HG02588 (cell line): ENCODE measurements at regions not wholly inside any gene's neighbourhood (a gene's known extent, or its start where the extent isn't known, plus 50 kb on each side); places are given as distances from the start of the nearest gene placed in this dataset.

Experiments used
- ATAC-seq: cut with Tn5 transposase; IDR thresholded peaks from one replicate; pipeline ENCODE4 v1.9.1; 2021; ENCODE audit warnings: mild to moderate bottlenecking, moderate library complexity; ENCODE audit not compliant: unreplicated experiment

- no peak for ATAC-seq
These were observed 245.6 kb upstream of the PEX5L start for GRCh38 chr3:180282386-180282785.

DNA sequence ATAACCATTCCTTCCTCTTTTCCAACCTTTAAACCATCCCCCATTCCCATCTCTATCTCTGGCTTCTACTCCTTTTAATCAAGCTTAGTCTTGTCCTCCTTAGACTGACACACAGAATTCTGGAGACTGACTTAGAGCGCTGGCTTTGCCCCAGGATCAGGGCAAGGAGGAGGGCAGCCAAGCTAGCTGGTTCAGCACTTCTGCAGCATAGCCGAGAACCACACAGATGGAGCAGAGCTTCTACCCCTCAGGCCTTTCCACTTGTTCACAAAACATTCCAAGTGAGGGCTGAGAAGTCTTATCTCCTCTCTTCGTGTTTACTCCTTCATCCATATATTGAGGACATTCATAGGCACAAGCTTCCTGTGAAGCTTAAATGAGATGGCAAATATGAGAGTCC, 246.5 kb upstream of the PEX5L start:
- no peak for ATAC-seq

GRCh38 chr3:180284331-180285110, 247.8 kb upstream of the PEX5L start:
- no peak for ATAC-seq

DNA sequence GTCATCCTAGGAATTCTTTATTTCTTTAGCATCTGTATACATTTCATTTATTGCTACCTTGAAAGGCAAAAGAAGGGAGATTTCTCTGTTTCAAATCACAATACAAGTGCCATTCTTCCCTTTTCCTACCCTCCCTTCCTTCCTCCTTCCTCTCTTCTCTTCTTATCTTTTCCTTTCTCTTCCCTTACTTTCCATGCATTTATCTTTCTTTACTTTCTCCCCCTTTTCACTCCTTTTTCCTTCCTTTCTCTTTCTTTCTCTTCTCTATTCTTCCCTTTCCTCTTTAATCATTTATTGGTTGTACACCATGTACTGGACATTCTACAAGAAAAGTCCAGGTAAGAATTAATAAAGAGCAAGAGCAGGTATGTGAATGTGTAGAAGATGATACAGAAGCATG, 251.0 kb upstream of the PEX5L start:
- no peak for ATAC-seq

- ATAC-seq, result no peak
These were observed 252.1 kb upstream of the PEX5L start for GRCh38 chr3:180288816-180289215.

- no peak for ATAC-seq
These were observed 253.6 kb upstream of the PEX5L start for GRCh38 chr3:180290300-180290699.

- no peak for ATAC-seq
These were observed 257.7 kb upstream of the PEX5L start for GRCh38 chr3:180294282-180295027.

- no peak for ATAC-seq
These were observed 259.1 kb upstream of the PEX5L start for GRCh38 chr3:180295811-180296210.

GRCh38 chr3:180296971-180297370, 260.2 kb upstream of the PEX5L start:
- no peak for ATAC-seq

- no peak for ATAC-seq
These were observed 269.4 kb upstream of the PEX5L start for GRCh38 chr3:180306155-180306554.

DNA sequence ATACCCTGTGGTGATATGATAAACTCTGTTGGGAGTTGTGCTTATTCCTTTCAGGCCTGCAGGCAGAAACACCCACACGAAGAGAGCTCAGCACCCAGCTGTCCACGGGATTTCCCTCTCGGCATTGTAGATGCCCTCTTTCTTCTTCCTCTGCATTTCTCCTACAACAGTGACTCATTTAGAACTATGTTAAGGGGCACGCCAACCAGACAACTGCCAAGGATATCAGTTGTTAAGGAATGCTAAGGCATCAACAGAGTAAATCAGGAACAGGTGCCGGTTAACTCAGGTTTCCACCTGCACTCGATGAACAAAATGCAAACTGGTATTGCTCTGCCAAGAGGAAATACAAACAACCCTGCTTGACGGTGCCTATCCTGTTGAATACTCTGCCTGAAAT, 270.0 kb upstream of the PEX5L start:
- ATAC-seq, result no peak

DNA sequence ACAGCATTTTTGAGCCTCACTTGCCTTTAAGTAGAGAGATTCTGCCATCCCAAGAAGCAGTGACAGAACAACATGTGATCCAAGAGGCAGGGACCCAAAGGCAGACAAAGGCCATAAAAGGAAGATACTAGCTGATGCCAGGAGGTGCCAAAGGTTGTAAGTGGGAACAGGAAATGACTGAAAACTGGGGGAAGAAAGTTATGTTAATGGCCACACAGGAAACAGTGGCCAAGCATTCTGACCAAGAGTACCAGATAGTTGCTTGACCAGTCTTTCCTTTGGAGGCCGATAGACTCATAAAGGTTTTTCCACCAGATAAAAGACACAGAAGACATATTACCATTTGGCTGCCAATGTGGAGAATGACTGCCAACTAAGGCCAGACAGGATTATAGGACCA, 274.5 kb upstream of the PEX5L start:
- no peak for ATAC-seq

DNA sequence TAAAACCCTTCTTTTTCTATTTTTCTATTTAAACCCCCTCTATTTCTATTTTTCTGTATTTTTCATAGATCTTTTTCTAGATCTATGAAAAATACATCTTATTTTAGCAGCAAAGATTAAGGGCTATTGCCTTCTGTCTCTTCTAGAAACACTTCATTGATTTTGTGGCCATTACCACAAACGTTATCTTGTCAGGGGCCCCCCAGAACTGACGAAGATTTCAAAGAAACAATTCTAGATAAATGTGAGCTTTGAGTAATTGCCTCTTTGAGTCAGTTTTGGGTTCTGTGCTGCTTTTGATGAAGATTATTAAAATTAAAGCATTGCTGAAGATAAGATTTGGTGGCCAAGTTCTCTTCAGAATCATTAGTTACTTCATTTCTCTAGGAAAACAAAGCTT, 279.6 kb upstream of the PEX5L start:
- ATAC-seq, result no peak

DNA sequence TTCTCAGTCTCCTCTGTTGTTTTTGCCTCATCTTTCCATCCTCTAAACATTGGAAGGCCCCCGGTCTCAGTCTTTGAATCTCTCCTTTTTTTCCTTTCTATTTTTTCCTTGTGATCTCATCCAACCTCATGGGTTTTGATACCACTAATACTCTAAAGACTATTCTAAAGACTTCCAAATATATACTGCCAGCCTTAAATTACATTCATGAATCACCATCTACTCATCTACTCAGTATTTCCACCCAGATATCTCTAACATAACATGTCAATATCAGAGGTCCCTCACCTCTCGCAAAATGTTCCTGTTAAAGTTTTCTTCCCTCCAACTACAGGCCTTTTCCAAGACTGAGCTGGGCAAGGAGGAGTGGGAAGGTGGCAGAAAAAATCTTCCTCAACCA, 282.5 kb upstream of the TTC14 start:
- ATAC-seq, result no peak

GRCh38 chr3:180320631-180321030, 281.3 kb upstream of the TTC14 start:
- no peak for ATAC-seq

- ATAC-seq, result no peak
These were observed 280.4 kb upstream of the TTC14 start for GRCh38 chr3:180321534-180321933.

DNA sequence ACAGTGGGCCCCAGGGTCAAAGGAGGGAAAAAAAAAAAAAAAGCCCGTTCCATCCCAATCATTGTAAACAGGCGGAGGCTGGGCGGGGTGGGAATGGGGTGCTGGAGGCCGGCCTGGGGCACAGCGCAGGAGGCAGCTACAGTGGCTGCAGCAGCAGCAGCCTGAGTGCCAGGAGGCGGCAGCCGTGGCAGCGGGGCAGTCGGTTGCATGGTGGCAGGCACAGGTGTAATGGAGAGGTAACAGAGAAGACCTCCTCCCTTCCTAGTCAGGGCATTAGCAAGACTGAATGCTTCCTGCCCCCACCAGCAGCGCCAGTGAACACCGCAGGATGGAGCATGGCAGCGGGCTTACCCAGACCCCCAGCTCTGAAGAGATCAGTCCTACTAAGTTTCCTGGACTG, 279.1 kb upstream of the TTC14 start:
- no peak for ATAC-seq

DNA sequence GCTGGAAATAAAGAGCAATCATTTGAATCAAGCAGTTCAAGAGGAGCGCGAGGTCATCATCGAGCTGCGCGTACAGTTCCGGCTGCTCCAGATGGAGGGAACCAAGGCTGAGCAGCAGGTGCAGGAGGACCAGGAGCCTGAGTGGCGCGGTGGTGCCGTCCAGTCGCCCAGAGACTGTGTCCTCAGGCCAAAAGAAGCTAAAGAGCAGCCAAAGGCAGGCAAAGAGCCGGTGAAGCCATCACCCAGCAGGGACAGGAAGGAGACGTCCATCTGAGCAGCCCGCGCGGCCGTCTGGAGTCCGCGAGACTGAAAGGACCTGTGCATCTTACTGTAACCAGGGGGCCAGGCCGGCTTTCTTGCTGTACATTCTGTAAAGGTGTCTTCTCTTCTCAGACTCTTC, 277.2 kb upstream of the TTC14 start:
- ATAC-seq, result no peak

- no peak for ATAC-seq
These were observed 276.4 kb upstream of the TTC14 start for GRCh38 chr3:180325533-180325932.

- no peak for ATAC-seq
These were observed 276.0 kb upstream of the TTC14 start for GRCh38 chr3:180325958-180326357.

DNA sequence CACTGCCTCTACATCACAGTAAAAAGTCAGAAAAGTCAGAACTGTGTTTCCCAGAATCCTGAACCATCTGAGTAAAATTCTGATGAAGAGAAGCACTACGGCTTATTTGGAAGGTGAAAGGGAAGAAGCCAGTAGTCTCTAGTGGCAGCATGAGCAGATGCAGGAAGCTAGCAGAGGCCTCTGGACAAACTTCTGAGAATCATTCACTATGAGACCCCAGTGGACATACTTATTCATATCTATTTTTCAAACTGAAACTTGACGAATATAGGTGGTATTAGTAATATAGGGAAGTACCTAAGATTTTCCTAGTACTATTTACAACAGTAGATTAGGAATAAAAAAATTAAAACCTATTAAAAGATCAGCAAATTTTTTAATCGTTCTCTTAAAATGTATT, 272.8 kb upstream of the TTC14 start:
- peak; percentile 70 for ATAC-seq

- ATAC-seq, result no peak
These were observed 272.1 kb upstream of the TTC14 start for GRCh38 chr3:180329847-180330246.
